MM.1S (cell line): ENCODE measurements at regions not wholly inside any gene's neighbourhood (a gene's known extent, or its start where the extent isn't known, plus 50 kb on each side); places are given as distances from the start of the nearest gene placed in this dataset.

ENCODE experiments used
- CTCF ChIP-seq: fragments of 300-600 bp; sonication (generic); IDR thresholded peaks from 2 replicates; pipeline ENCODE4 v1.5.1; 2016; ENCODE audit warnings: antibody characterized with exemption, low read length, mixed read lengths
- EZH2 ChIP-seq: fragments of 300-600 bp; sonication (generic); optimal IDR thresholded peaks from 2 replicates; pipeline ENCODE3; 2017; ENCODE audit warnings: low read depth, mild to moderate bottlenecking, antibody characterized with exemption, low read length, mixed read lengths

- TF ChIP-seq CTCF (no peak), EZH2 (no peak)
These were observed 172.3 kb upstream of the CDH11 start for GRCh38 chr16:65294165-65294564.
